ENCODE measurements at regions not wholly inside any gene's neighbourhood (a gene's known extent, or its start where the extent isn't known, plus 50 kb on each side); places are given as distances from the start of the nearest gene placed in this dataset.

DNA sequence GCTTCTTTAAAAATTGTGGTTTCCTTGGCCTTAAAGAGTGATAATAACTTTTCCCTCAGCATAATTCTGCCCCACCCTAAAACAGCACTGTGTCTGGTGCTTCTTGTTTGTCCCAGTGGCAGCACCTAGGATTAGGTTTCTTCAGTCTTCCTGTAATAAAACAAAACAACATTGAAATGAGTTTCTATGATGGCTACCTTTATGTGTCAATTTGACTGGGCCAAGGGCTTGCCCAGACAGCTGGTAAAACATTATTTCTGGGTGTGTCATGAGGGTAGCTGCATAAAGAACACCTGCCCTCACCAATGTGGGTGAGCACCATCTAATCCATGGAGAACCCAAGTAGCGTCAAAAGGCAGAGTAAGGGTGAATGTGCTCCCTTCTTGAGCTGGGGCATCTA, 117.8 kb downstream of the QRSL1 start:
- Histone ChIP-seq H2AFZ (ENCODE audit: insufficient read depth, low read depth, low read length, poor library complexity, severe bottlenecking) (no peak overlapping the region), H3K79me2 (ENCODE audit: control insufficient read depth, insufficient read depth, low read length) (no peaks in the 10 kb centered on the region), H3K4me1 (ENCODE audit: control insufficient read depth in 2 of 2, insufficient read depth in 2 of 2, low read length in 2 of 2) (peaks cover 6 to 8% of the 10 kb centered on the region in 2 donors), H3K9me3 (ENCODE audit: control extremely low read depth in 1 of 3, control insufficient read depth in 2 of 3, insufficient read depth in 1 of 3, low read length in 2 of 3) (peaks cover 0 to 4% (median 0%) of the 10 kb centered on the region in 3 donors), H3K36me3 (replicated peaks in 1 of 2; ENCODE audit: control extremely low read depth in 1 of 2, control insufficient read depth in 1 of 2, extremely low read depth in 1 of 2, insufficient read depth in 2 of 2, low read length in 1 of 2) (no peaks in the 10 kb centered on the region), H3K27ac (ENCODE audit: low read length in 2 of 2) (no peak overlapping the region), H4K20me1 (ENCODE audit: control insufficient read depth, insufficient read depth, low read length, poor library complexity, severe bottlenecking) (no peaks in the 10 kb centered on the region), H3K9ac (ENCODE audit: low read length) (no peak overlapping the region), H3K4me2 (replicated peaks; ENCODE audit: low read depth, low read length, poor library complexity, severe bottlenecking) (no peak overlapping the region), H3K4me3 (ENCODE audit: control extremely low read depth in 1 of 5, extremely low read depth in 1 of 5, insufficient read depth in 1 of 5, low read depth in 2 of 5, low read length in 4 of 5) (no peak overlapping the region), H3K27me3 (replicated peaks in 1 of 4; ENCODE audit: control extremely low read depth in 1 of 4, control insufficient read depth in 3 of 4, insufficient read depth in 4 of 4, low read length in 3 of 4) (no peaks in the 10 kb centered on the region)
- intact Hi-C loops (cut with micrococcal nuclease) = no loop called here
- DNase-seq = no peak
- WGBS (ENCODE audit: insufficient coverage) = no CpG with 5 or more reads among the region's 1 CpG
- peaks cover 24% of the 10 kb centered on the region for H3K4me1 Mint-ChIP-seq
- no peak overlapping the region for H3K27ac Mint-ChIP-seq
- H3K4me3 Mint-ChIP-seq = no peak overlapping the region
- ATAC-seq (ENCODE audit: low read depth) = no peak
- ChIA-PET POLR2A (no interaction called here), CTCF (interaction anchor here (1.3 kb wide), 1 partner anchor 139 kb away, joined by 4 read pairs; no protein-coding TSS in a partner anchor)
- TF ChIP-seq, protein P1, sequence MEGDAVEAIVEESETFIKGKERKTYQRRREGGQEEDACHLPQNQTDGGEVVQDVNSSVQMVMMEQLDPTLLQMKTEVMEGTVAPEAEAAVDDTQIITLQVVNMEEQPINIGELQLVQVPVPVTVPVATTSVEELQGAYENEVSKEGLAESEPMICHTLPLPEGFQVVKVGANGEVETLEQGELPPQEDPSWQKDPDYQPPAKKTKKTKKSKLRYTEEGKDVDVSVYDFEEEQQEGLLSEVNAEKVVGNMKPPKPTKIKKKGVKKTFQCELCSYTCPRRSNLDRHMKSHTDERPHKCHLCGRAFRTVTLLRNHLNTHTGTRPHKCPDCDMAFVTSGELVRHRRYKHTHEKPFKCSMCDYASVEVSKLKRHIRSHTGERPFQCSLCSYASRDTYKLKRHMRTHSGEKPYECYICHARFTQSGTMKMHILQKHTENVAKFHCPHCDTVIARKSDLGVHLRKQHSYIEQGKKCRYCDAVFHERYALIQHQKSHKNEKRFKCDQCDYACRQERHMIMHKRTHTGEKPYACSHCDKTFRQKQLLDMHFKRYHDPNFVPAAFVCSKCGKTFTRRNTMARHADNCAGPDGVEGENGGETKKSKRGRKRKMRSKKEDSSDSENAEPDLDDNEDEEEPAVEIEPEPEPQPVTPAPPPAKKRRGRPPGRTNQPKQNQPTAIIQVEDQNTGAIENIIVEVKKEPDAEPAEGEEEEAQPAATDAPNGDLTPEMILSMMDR (IDR thresholded peaks at IDR 0.05) = no peak
- TF ChIP-seq EZH2 (IDR thresholded peaks at IDR 0.05; ENCODE audit: borderline replicate concordance, insufficient read depth, low read depth, low read length, poor library complexity, severe bottlenecking) = no peak
- H3K27me3 Mint-ChIP-seq = no peaks in the 10 kb centered on the region
- peaks cover 3% of the 10 kb centered on the region for H3K9me3 Mint-ChIP-seq (ENCODE audit: insufficient read depth)

DNA sequence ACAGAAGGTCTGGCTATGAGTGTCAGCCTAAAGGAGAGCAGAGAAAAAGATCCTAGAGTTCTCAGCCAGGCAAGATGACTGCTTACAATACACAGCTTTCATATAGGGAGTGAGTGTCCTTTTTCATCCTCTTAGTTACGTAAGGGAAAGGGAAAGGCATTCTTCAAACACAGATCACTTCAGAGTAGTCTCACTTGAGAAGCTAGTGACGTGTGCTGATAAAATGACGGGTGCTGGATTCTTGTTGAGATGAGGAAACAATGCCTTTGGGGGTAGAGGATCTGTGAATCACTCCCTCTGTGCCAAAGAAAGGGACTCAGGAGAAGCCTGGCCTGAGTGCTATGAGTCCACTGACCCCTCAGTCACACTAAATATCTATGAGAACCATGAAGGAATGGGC, 117.3 kb downstream of the QRSL1 start:
- 92% methylated on average over 2 of the region's 3 CpGs for WGBS (ENCODE audit: insufficient coverage)
- POLR2A ChIA-PET = no interaction called here
- H3K27me3 Mint-ChIP-seq = no peaks in the 10 kb centered on the region

More for the DNA sequence above, 117.3 kb downstream of the QRSL1 start:
- Histone ChIP-seq H4K20me1 (ENCODE audit: control insufficient read depth, insufficient read depth, low read length, poor library complexity, severe bottlenecking) (no peaks in the 10 kb centered on the region), H3K9me3 (ENCODE audit: control extremely low read depth in 1 of 3, control insufficient read depth in 2 of 3, insufficient read depth in 1 of 3, low read length in 2 of 3) (peaks cover 0 to 4% (median 0%) of the 10 kb centered on the region in 3 donors), H3K79me2 (ENCODE audit: control insufficient read depth, insufficient read depth, low read length) (no peaks in the 10 kb centered on the region), H3K27ac (ENCODE audit: low read length in 2 of 2) (no peak overlapping the region), H3K36me3 (replicated peaks in 1 of 2; ENCODE audit: control extremely low read depth in 1 of 2, control insufficient read depth in 1 of 2, extremely low read depth in 1 of 2, insufficient read depth in 2 of 2, low read length in 1 of 2) (no peaks in the 10 kb centered on the region), H3K27me3 (replicated peaks in 1 of 4; ENCODE audit: control extremely low read depth in 1 of 4, control insufficient read depth in 3 of 4, insufficient read depth in 4 of 4, low read length in 3 of 4) (no peaks in the 10 kb centered on the region), H2AFZ (ENCODE audit: insufficient read depth, low read depth, low read length, poor library complexity, severe bottlenecking) (no peak overlapping the region), H3K9ac (ENCODE audit: low read length) (no peak overlapping the region), H3K4me2 (replicated peaks; ENCODE audit: low read depth, low read length, poor library complexity, severe bottlenecking) (no peak overlapping the region), H3K4me1 (ENCODE audit: control insufficient read depth in 2 of 2, insufficient read depth in 2 of 2, low read length in 2 of 2) (peaks cover 6 to 8% of the 10 kb centered on the region in 2 donors), H3K4me3 (ENCODE audit: control extremely low read depth in 1 of 5, extremely low read depth in 1 of 5, insufficient read depth in 1 of 5, low read depth in 2 of 5, low read length in 4 of 5) (no peak overlapping the region)
- TF ChIP-seq, protein P1 (IDR thresholded peaks at IDR 0.05) = no peak
- TF ChIP-seq EZH2 (IDR thresholded peaks at IDR 0.05; ENCODE audit: borderline replicate concordance, insufficient read depth, low read depth, low read length, poor library complexity, severe bottlenecking) = no peak
- no peak for DNase-seq
- Mint-ChIP-seq H3K4me3 (no peak overlapping the region), H3K27ac (no peak overlapping the region), H3K4me1 (peaks cover 24% of the 10 kb centered on the region), H3K9me3 (ENCODE audit: insufficient read depth) (peaks cover 3% of the 10 kb centered on the region)
- intact Hi-C loops (cut with micrococcal nuclease) = no loop called here
- ATAC-seq (ENCODE audit: low read depth) = no peak
- CTCF ChIA-PET = no interaction called here
